Fibroblast of lung (primary cell): ENCODE measurements at regions not wholly inside any gene's neighbourhood (a gene's known extent, or its start where the extent isn't known, plus 50 kb on each side); places are given as distances from the start of the nearest gene placed in this dataset.

ENCODE experiments used
- DNase-seq, 2 donors: peaks; one replicate each; pipeline versions ENCODE4 v3.0.0 to v3.0.0-alpha.2; 2010; ENCODE audit warnings: low read depth in 2 of 2
- H2AFZ ChIP-seq: 2 replicates; pipeline ENCODE4 v1.5.1; 2012; ENCODE audit warnings: low read length, control low read depth, inconsistent platforms
- H3K27ac ChIP-seq: 2 replicates; pipeline ENCODE4 v1.5.1; 2011; ENCODE audit warnings: low read length, control low read depth; ENCODE audit not compliant: insufficient read depth
- H3K27me3 ChIP-seq: 2 replicates; pipeline ENCODE4 v1.5.1; 2011; ENCODE audit warnings: mild to moderate bottlenecking, low read length; ENCODE audit not compliant: control insufficient read depth, insufficient read depth
- H3K36me3 ChIP-seq: 2 replicates; pipeline ENCODE4 v1.5.1; 2011; ENCODE audit warnings: low read length; ENCODE audit not compliant: control insufficient read depth, insufficient read depth
- H3K4me1 ChIP-seq: 2 replicates; pipeline ENCODE4 v1.5.1; 2011; ENCODE audit warnings: low read length; ENCODE audit not compliant: control insufficient read depth, insufficient read depth; ENCODE audit errors: extremely low read depth
- H3K4me2 ChIP-seq: 2 replicates; pipeline ENCODE4 v1.5.1; 2011; ENCODE audit warnings: low read length, control low read depth; ENCODE audit not compliant: insufficient read depth; ENCODE audit errors: extremely low read depth
- H3K4me3 ChIP-seq, 4 experiments: fragments of 200-600 bp in 1 of 4; sonication (generic) in 1 of 4; replicated peaks in 1 of 4; 2 replicates each; pipeline ENCODE4 v1.5.1; 2011 to 2016; ENCODE audit warnings: low read length in 4 of 4, low read depth in 3 of 4, mild to moderate bottlenecking in 3 of 4, control low read depth in 2 of 4, inconsistent platforms in 1 of 4, mixed read lengths in 1 of 4; ENCODE audit not compliant: insufficient read depth in 1 of 4; ENCODE audit errors: control extremely low read depth in 1 of 4
- H3K79me2 ChIP-seq: 2 replicates; pipeline ENCODE4 v1.5.1; 2012; ENCODE audit warnings: mild to moderate bottlenecking, low read length, inconsistent platforms; ENCODE audit not compliant: control insufficient read depth, insufficient read depth
- H3K9ac ChIP-seq: 2 replicates; pipeline ENCODE4 v1.5.1; 2011; ENCODE audit warnings: mild to moderate bottlenecking, low read length, control low read depth; ENCODE audit not compliant: insufficient read depth
- H3K9me3 ChIP-seq: 2 replicates; pipeline ENCODE4 v1.5.1; 2012; ENCODE audit warnings: low read depth, low read length; ENCODE audit not compliant: control insufficient read depth, insufficient read depth
- H4K20me1 ChIP-seq: 2 replicates; pipeline ENCODE4 v1.5.1; 2011; ENCODE audit warnings: low read length; ENCODE audit not compliant: control insufficient read depth, insufficient read depth; ENCODE audit errors: extremely low read depth
- CTCF ChIP-seq, 2 donors: IDR thresholded peaks in 1 of 2; conservative IDR thresholded peaks in 1 of 2; 1 replicate in 1 of 2; 2 replicates in 1 of 2; pipeline ENCODE4 v1.5.1; 2011 to 2012; ENCODE audit warnings: low read length in 2 of 2, control low read depth in 1 of 2, inconsistent platforms in 1 of 2, low read depth in 1 of 2, mild to moderate bottlenecking in 1 of 2
- EZH2 ChIP-seq: IDR thresholded peaks from 2 replicates; pipeline ENCODE4 v1.5.1; 2012; ENCODE audit warnings: low read length, control low read depth, mild to moderate bottlenecking; ENCODE audit errors: missing control alignments

- H3K4me1 ChIP-seq: no peaks in the 10 kb centered on the region
- no peaks in the 10 kb centered on the region for H3K27me3 ChIP-seq
- no peak overlapping the region for H2AFZ ChIP-seq
- no peak overlapping the region for H3K4me2 ChIP-seq
- peak in 1 of 2 donors; percentile 1 for DNase-seq
- no peak overlapping the region for H3K4me3 ChIP-seq
- no peak overlapping the region for H3K9ac ChIP-seq
- no peaks in the 10 kb centered on the region for H3K36me3 ChIP-seq
- no peaks in the 10 kb centered on the region for H4K20me1 ChIP-seq
- H3K27ac ChIP-seq: no peak overlapping the region
- no peaks in the 10 kb centered on the region for H3K79me2 ChIP-seq
- TF ChIP-seq EZH2: no peak
- TF ChIP-seq CTCF (conservative IDR thresholded peaks at IDR 0.05 in 1 of 2, IDR thresholded peaks at IDR 0.05 in 1 of 2; ENCODE audit: low read depth in 1 of 2, low read length in 2 of 2): no peak
- no peaks in the 10 kb centered on the region for H3K9me3 ChIP-seq
These were observed 60.9 kb downstream of the MRPL32 start for GRCh38 chr7:42993038-42993437.

- Histone ChIP-seq H3K27me3 (no peaks in the 10 kb centered on the region), H4K20me1 (no peaks in the 10 kb centered on the region), H3K27ac (no peak overlapping the region), H3K9me3 (no peaks in the 10 kb centered on the region), H3K4me2 (no peak overlapping the region), H2AFZ (no peak overlapping the region), H3K79me2 (no peaks in the 10 kb centered on the region), H3K4me3 (no peak overlapping the region), H3K36me3 (no peaks in the 10 kb centered on the region), H3K9ac (no peak overlapping the region), H3K4me1 (no peaks in the 10 kb centered on the region)
- DNase-seq: no peak
- TF ChIP-seq CTCF (conservative IDR thresholded peaks at IDR 0.05 in 1 of 2, IDR thresholded peaks at IDR 0.05 in 1 of 2; ENCODE audit: low read depth in 1 of 2, low read length in 2 of 2) (no peak), EZH2 (no peak)
These were observed 61.9 kb downstream of the MRPL32 start for GRCh38 chr7:42994096-42994495.

- no peaks in the 10 kb centered on the region for H3K9me3 ChIP-seq
- no peak for TF ChIP-seq EZH2
- TF ChIP-seq CTCF (conservative IDR thresholded peaks at IDR 0.05 in 1 of 2, IDR thresholded peaks at IDR 0.05 in 1 of 2; ENCODE audit: low read depth in 1 of 2, low read length in 2 of 2): no peak
- H4K20me1 ChIP-seq: no peaks in the 10 kb centered on the region
- H3K27me3 ChIP-seq: peaks cover 2% of the 10 kb centered on the region
- no peak overlapping the region for H3K4me3 ChIP-seq
- DNase-seq: no peak
- no peak overlapping the region for H3K9ac ChIP-seq
- no peak overlapping the region for H3K4me2 ChIP-seq
- no peaks in the 10 kb centered on the region for H3K36me3 ChIP-seq
- no peak overlapping the region for H2AFZ ChIP-seq
- no peak overlapping the region for H3K27ac ChIP-seq
- no peaks in the 10 kb centered on the region for H3K79me2 ChIP-seq
- no peaks in the 10 kb centered on the region for H3K4me1 ChIP-seq
These were observed 65.4 kb downstream of the MRPL32 start for GRCh38 chr7:42997611-42998010.
